AG09309 (cell line): ENCODE measurements at regions not wholly inside any gene's neighbourhood (a gene's known extent, or its start where the extent isn't known, plus 50 kb on each side); places are given as distances from the start of the nearest gene placed in this dataset.
"Not testable (repeated sequence)": the region's sequence is repeated elsewhere in the genome, so short reads cannot be mapped to it uniquely, and the experiment has no call there.

ENCODE experiments used
- DNase-seq: peaks from one replicate; pipeline ENCODE4 v3.0.0-alpha.2; 2010; ENCODE audit warnings: low read depth
- H3K4me3 ChIP-seq: 2 replicates; pipeline ENCODE4 v1.5.1; 2011; ENCODE audit warnings: mild to moderate bottlenecking, low read depth, low read length, moderate library complexity; ENCODE audit not compliant: control insufficient read depth
- CTCF ChIP-seq: IDR thresholded peaks from 2 replicates; pipeline ENCODE4 v1.5.1; 2011; ENCODE audit warnings: mild to moderate bottlenecking, low read depth, low read length, inconsistent platforms; ENCODE audit not compliant: insufficient read depth, control insufficient read depth; ENCODE audit errors: missing control alignments

GRCh38 chr6:134589512-134589911 lies 271.6 kb upstream of the SGK1 start:
- H3K4me3 ChIP-seq, result no peak overlapping the region
- no peak for TF ChIP-seq CTCF
- DNase-seq, result peak; percentile 100

- no peak for TF ChIP-seq CTCF
- DNase-seq, result no peak
- H3K4me3 ChIP-seq, result no peak overlapping the region
Measured at GRCh38 chr6:134588267-134588666, 270.4 kb upstream of the SGK1 start.

- H3K4me3 ChIP-seq, result no peak overlapping the region
- no peak for DNase-seq
- TF ChIP-seq CTCF, result no peak
Measured at GRCh38 chr6:134585517-134585873, 267.6 kb upstream of the SGK1 start.

GRCh38 chr6:134584847-134585516 lies 267.1 kb upstream of the SGK1 start:
- no peak for DNase-seq
- H3K4me3 ChIP-seq, result no peak overlapping the region
- TF ChIP-seq CTCF, result no peak

GRCh38 chr6:134577998-134578397 lies 260.1 kb upstream of the SGK1 start:
- TF ChIP-seq CTCF, result peak; percentile 12
- H3K4me3 ChIP-seq, result no peak overlapping the region
- DNase-seq, result no peak

GRCh38 chr6:134575221-134575620 lies 257.3 kb upstream of the SGK1 start:
- TF ChIP-seq CTCF, result no peak
- no peak for DNase-seq
- H3K4me3 ChIP-seq, result no peak overlapping the region

GRCh38 chr6:134574491-134574890 lies 256.6 kb upstream of the SGK1 start:
- no peak for TF ChIP-seq CTCF
- no peak overlapping the region for H3K4me3 ChIP-seq
- no peak for DNase-seq

GRCh38 chr6:134569996-134570395 lies 252.1 kb upstream of the SGK1 start:
- not testable (repeated sequence) for DNase-seq, H3K4me3 ChIP-seq
